ENCODE measurements at regions not wholly inside any gene's neighbourhood (a gene's known extent, or its start where the extent isn't known, plus 50 kb on each side); places are given as distances from the start of the nearest gene placed in this dataset.

DNA sequence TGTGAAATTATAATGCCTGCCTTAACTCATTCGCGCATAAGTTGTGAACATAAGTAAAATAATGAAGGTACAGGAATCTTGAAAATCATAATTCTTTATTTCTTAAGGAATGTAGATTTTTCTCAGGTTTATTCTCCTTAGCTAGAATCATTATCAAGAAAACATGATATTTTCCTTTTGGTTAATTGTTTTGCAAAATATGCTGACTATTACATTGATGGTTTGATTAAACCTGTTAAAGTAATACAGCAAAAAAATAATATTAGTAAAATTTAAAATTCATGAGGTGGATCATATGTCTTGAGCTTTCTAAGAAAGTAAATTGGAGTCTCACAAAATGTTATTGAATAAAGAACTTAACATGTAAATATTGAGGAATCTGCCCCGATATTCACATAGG lies 178.7 kb upstream of the TRAM1L1 start:
- H3K4me3 Mint-ChIP-seq = no peak overlapping the region
- no peaks in the 10 kb centered on the region for H3K4me1 Mint-ChIP-seq
- H3K9me3 Mint-ChIP-seq = peaks cover 0 to 2% (median 0%) of the 10 kb centered on the region in 3 donors
- no peak overlapping the region for H3K27ac Mint-ChIP-seq
- no peaks in the 10 kb centered on the region for H3K36me3 Mint-ChIP-seq
- no peaks in the 10 kb centered on the region for H3K27me3 Mint-ChIP-seq

DNA sequence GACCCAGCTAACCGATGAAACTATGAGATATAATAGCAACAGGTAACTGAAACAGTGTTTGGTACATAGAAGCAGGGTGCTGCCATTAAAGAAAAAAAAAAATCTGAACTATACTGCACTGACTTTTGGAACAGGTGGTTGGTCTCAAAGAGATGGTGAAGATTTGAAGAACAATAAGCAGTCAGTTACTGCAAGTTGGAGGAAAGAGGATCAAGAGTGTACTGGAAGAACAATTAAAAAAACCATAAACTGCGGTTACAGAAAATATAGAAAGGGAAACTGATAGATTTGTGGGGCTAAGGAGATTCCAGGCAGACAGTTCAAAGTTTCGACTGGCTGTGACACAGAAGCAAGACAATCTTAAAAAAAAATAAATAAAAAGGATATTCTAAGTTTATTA lies 181.9 kb upstream of the TRAM1L1 start:
- H3K27ac Mint-ChIP-seq = no peak overlapping the region
- no peak overlapping the region for H3K4me3 Mint-ChIP-seq
- no peaks in the 10 kb centered on the region for H3K4me1 Mint-ChIP-seq
- H3K27me3 Mint-ChIP-seq = no peaks in the 10 kb centered on the region
- no peaks in the 10 kb centered on the region for H3K36me3 Mint-ChIP-seq
- H3K9me3 Mint-ChIP-seq = peaks cover 0 to 1% (median 0%) of the 10 kb centered on the region in 3 donors

- H3K4me3 Mint-ChIP-seq = no peak overlapping the region
- H3K9me3 Mint-ChIP-seq = peaks cover 0 to 4% (median 0%) of the 10 kb centered on the region in 3 donors
- H3K4me1 Mint-ChIP-seq = no peaks in the 10 kb centered on the region
- H3K27ac Mint-ChIP-seq = no peak overlapping the region
- no peaks in the 10 kb centered on the region for H3K36me3 Mint-ChIP-seq
- H3K27me3 Mint-ChIP-seq = no peaks in the 10 kb centered on the region
These were observed 199.4 kb upstream of the TRAM1L1 start for GRCh38 chr4:117284736-117285135.

DNA sequence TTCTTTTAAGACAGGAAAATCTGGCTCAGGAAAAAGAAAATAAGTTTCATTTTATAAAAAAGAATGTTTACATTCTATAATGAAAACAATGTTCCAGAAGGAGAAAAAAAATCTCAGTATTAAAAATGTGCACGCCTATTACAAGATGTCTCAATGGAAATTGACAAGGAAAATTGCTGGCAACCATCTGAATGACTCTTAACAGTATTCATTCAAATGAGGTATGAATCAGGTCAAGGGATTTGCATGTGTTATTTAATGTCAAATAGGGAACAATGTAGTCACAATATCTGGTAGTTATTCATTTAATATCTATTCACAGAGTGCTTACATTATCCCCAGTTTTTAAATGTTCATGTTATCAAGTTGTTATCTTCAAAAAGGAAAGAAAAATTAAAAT lies 208.4 kb upstream of the TRAM1L1 start:
- Mint-ChIP-seq H3K9me3 (peaks cover 0 to 2% (median 0%) of the 10 kb centered on the region in 3 donors), H3K4me1 (no peaks in the 10 kb centered on the region), H3K36me3 (no peaks in the 10 kb centered on the region), H3K27ac (no peak overlapping the region), H3K27me3 (no peaks in the 10 kb centered on the region), H3K4me3 (no peak overlapping the region)

DNA sequence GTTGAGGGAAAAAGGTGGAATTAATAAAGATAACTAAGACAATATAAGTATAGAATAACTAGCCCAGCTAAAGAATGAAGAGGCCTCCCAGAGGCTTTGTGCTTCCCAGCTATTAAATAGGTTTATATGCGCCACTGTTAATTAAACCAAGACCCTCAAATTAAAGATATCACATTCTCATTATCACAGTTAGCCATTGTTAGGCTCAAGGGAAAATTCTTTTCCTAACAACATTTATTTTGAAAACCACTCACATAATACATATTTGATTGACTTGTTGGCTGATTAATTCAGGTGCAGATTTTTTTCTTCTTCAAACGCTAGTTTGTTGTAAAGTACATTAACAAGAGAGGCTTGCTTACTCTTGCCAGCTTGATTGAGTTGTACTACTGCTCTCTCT lies 216.8 kb upstream of the TRAM1L1 start:
- H3K9me3 Mint-ChIP-seq = peaks cover 0 to 8% (median 1%) of the 10 kb centered on the region in 3 donors
- no peaks in the 10 kb centered on the region for H3K4me1 Mint-ChIP-seq
- no peak overlapping the region for H3K27ac Mint-ChIP-seq
- peaks cover 1% of the 10 kb centered on the region for H3K36me3 Mint-ChIP-seq
- no peak overlapping the region for H3K4me3 Mint-ChIP-seq
- no peaks in the 10 kb centered on the region for H3K27me3 Mint-ChIP-seq

DNA sequence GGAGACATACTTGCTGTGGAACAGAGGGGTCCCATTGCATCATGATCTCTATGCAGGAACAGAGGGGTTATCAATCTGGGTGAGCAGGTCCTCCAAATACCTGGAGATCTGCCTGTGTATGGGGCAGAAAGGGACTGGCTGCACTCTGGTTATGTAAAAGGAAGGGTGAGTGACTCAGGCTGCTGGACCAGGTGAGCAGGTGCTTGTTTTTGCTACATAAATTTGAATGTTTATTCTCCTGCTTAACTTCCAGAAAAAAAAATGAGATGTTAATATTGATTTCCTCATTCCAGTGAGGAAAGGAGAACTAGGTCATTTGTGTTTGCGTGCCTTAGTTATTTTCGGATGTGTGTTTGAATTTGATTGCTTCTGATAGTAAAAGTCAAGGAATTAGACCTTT lies 225.8 kb upstream of the TRAM1L1 start:
- Mint-ChIP-seq H3K4me1 (no peaks in the 10 kb centered on the region), H3K9me3 (peaks cover 0 to 6% (median 1%) of the 10 kb centered on the region in 3 donors), H3K27me3 (no peaks in the 10 kb centered on the region), H3K4me3 (no peak overlapping the region), H3K27ac (no peak overlapping the region), H3K36me3 (no peaks in the 10 kb centered on the region)

DNA sequence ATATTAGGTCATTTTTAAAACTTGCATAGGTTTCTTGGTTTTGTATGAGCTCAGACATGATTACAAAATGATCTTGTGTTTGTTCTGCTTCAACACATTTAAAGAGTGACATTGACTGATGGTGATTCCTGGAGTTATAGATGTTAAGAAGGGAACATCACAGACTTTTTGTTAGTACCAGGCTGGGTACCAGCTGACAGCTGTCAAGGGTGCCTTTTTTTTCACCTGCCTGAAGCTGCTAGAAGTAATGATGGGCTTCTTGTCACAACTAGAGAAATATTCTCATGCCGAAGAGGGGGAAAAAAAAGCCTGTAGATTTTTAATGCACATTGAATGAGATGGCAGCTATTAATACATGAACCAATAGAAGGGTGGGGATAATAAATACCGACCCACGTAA lies 226.6 kb upstream of the TRAM1L1 start:
- Mint-ChIP-seq H3K27me3 (no peaks in the 10 kb centered on the region), H3K9me3 (peaks cover 0 to 3% (median 0%) of the 10 kb centered on the region in 3 donors), H3K4me3 (no peak overlapping the region), H3K4me1 (no peaks in the 10 kb centered on the region), H3K36me3 (no peaks in the 10 kb centered on the region), H3K27ac (no peak overlapping the region)

GRCh38 chr4:117324851-117325491 lies 239.6 kb upstream of the TRAM1L1 start:
- Mint-ChIP-seq H3K36me3 (no peaks in the 10 kb centered on the region), H3K27ac (no peak overlapping the region), H3K9me3 (peaks cover 0 to 12% (median 3%) of the 10 kb centered on the region in 3 donors), H3K27me3 (no peaks in the 10 kb centered on the region), H3K4me1 (no peaks in the 10 kb centered on the region), H3K4me3 (no peak overlapping the region)

DNA sequence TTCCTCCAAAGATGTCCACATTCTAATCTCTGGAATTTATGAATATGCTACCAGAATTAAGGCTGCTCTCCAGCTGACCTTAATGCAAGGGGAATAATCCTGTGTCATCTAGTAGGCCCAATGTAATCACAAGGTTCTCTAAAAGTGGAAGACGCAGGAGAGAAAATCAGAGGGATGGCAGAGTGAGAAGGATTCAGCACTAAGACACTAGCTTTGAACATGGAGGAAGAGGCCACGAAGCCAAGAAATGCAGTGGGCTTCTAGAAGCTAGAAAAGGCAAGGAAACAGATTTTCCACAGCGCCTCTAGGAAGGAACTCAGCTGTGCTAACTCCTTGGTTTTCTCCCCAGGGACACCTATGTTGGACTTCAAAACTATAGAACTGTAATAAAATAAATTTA lies 240.7 kb upstream of the TRAM1L1 start:
- H3K4me3 Mint-ChIP-seq = no peak overlapping the region
- H3K27ac Mint-ChIP-seq = no peak overlapping the region
- H3K4me1 Mint-ChIP-seq = no peaks in the 10 kb centered on the region
- no peaks in the 10 kb centered on the region for H3K27me3 Mint-ChIP-seq
- H3K36me3 Mint-ChIP-seq = no peaks in the 10 kb centered on the region
- H3K9me3 Mint-ChIP-seq = peaks cover 0 to 15% (median 0%) of the 10 kb centered on the region in 3 donors

- Mint-ChIP-seq H3K27me3 (no peaks in the 10 kb centered on the region), H3K27ac (no peak overlapping the region), H3K36me3 (no peaks in the 10 kb centered on the region), H3K4me1 (no peaks in the 10 kb centered on the region), H3K9me3 (peaks cover 0 to 12% (median 0%) of the 10 kb centered on the region in 3 donors), H3K4me3 (no peak overlapping the region)
These were observed 242.1 kb upstream of the TRAM1L1 start for GRCh38 chr4:117327491-117327890.

DNA sequence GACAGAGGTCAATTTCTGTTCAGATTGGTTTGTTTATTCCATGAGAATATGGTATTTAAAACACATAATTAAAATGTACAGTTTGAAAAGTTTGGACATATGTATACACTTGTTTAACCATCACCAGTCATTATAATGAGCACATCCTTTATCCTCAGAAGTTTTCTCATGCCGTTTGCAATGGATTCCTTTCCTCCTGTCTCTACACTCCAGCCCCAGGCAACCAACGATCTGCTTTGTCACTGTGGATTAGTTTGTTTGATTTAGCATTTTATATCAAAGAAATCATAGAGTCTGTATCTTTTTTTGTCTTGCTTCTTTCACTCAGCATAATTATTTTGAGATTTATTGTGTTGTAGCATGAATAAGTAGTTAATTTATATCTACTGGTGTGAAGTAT lies 243.0 kb upstream of the TRAM1L1 start:
- no peaks in the 10 kb centered on the region for H3K36me3 Mint-ChIP-seq
- no peak overlapping the region for H3K27ac Mint-ChIP-seq
- peaks cover 0 to 10% (median 0%) of the 10 kb centered on the region in 3 donors for H3K9me3 Mint-ChIP-seq
- H3K4me3 Mint-ChIP-seq = no peak overlapping the region
- no peaks in the 10 kb centered on the region for H3K27me3 Mint-ChIP-seq
- H3K4me1 Mint-ChIP-seq = no peaks in the 10 kb centered on the region

- peaks cover 0 to 3% (median 0%) of the 10 kb centered on the region in 3 donors for H3K9me3 Mint-ChIP-seq
- H3K27me3 Mint-ChIP-seq = no peaks in the 10 kb centered on the region
- H3K36me3 Mint-ChIP-seq = no peaks in the 10 kb centered on the region
- no peaks in the 10 kb centered on the region for H3K4me1 Mint-ChIP-seq
- no peak overlapping the region for H3K4me3 Mint-ChIP-seq
- no peak overlapping the region for H3K27ac Mint-ChIP-seq
These were observed 246.4 kb upstream of the TRAM1L1 start for GRCh38 chr4:117331817-117332216.

DNA sequence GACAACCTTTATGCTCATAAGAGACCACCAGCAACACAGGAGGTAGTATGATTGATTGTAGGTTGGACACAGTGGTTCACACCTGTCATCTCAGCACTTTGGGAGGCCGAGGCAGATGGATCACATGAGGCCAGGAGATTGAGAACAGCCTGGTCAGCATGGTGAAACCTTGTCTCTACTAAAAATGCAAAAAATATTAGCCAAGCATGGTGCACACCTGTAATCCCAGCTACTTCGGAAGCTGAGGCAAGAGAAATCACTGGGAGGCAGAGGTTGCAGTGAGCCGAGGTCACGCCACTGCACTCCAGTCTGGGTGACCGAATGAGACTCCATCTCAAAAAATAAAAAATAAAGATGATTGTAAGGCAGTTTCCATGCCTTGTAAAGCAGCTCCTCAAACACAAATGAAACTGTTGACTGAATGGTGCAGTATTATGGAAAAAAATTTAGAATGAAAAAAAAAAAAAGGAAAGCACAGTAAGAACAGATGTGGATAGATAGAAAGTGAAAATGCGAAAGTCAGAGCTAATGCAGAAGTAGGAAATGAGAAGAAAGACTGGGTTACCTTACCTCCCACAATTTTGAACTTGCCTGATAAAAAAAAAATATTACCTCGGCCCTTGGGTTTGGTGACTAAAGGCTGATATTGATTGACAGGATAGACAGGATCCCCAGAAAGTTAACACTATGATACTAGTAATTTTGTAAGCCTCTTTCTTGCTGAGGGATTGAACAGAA lies 249.2 kb upstream of the TRAM1L1 start:
- H3K27me3 Mint-ChIP-seq = no peaks in the 10 kb centered on the region
- H3K4me1 Mint-ChIP-seq = no peaks in the 10 kb centered on the region
- H3K9me3 Mint-ChIP-seq = peaks cover 0 to 3% (median 1%) of the 10 kb centered on the region in 3 donors
- no peaks in the 10 kb centered on the region for H3K36me3 Mint-ChIP-seq
- H3K4me3 Mint-ChIP-seq = no peak overlapping the region
- H3K27ac Mint-ChIP-seq = no peak overlapping the region

DNA sequence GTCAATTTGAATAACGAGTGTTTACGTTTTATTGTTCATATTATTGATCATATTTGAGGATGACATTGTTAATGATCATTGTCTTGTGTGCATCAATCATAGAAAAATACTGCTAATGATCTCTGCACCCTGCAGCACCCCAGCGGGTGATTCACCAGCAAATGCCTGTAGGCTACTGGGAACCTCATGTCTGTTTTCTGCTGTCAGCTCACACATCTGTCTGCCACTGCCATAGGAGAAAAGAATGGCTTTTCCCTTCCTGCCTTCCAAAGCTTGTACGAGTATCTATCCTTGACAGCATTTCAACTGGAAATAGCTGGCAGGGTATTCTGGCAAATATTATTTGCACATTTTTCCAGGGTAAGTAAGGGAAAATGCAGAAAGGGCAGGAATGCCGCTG lies 272.1 kb upstream of the TRAM1L1 start:
- H3K4me3 Mint-ChIP-seq = no peak overlapping the region
- H3K27me3 Mint-ChIP-seq = no peaks in the 10 kb centered on the region
- no peaks in the 10 kb centered on the region for H3K4me1 Mint-ChIP-seq
- no peaks in the 10 kb centered on the region for H3K36me3 Mint-ChIP-seq
- peaks cover 0 to 5% (median 0%) of the 10 kb centered on the region in 3 donors for H3K9me3 Mint-ChIP-seq
- H3K27ac Mint-ChIP-seq = no peak overlapping the region

DNA sequence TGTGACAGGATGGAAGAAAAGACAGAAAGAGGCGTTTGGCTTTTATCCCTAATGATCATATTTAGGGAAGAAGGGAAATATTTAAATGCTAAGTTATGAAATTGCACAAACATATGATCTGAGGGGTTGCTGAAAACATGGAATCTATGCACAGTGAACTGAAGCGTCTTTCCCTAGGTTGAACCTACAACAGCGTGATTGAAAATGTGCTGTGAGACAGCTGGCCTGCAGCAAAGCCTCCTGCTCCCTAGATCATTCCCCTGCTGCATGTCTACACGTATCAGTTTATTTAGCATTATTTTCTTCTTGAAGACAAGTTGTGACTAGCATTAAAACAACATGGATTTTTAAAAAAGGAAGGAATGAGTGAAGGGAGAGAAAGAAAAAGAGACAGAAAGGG lies 272.5 kb upstream of the TRAM1L1 start:
- Mint-ChIP-seq H3K4me3 (peak overlapping the region in 1 of 4 donors; percentile 61), H3K27me3 (no peaks in the 10 kb centered on the region), H3K36me3 (no peaks in the 10 kb centered on the region), H3K4me1 (no peaks in the 10 kb centered on the region), H3K9me3 (peaks cover 0 to 5% (median 0%) of the 10 kb centered on the region in 3 donors), H3K27ac (no peak overlapping the region)

All from IgD-negative memory B cell (primary cell).